Activated naive CD8-positive, alpha-beta T cell treated with anti-CD3 and anti-CD28 coated beads, Interleukin-2, amount 10 ng/mL, durations not matched to agents 7 days and 5 days (primary cell): ENCODE measurements at regions not wholly inside any gene's neighbourhood (a gene's known extent, or its start where the extent isn't known, plus 50 kb on each side); places are given as distances from the start of the nearest gene placed in this dataset.
"Not testable (repeated sequence)": the region's sequence is repeated elsewhere in the genome, so short reads cannot be mapped to it uniquely, and the experiment has no call there.

ENCODE experiments used
- ATAC-seq: fragments of 150-1000 bp; cut with Tn5 transposase; one replicate; pipeline ENCODE4 v1.10.0; 2021; ENCODE audit warnings: low read depth, moderate library complexity
- POLR2A ChIA-PET: fragments of 350-600 bp; sonication (Branson Sonifier 250); formaldehyde crosslinking; loops from one replicate; lab custom pipeline; 2021; ENCODE audit warnings: antibody characterized with exemption; lab: Charles Lee
- DNase-seq: peaks from one replicate; pipeline ENCODE4 v3.0.0; 2021
- H3K27ac Mint-ChIP-seq: one replicate; pipeline ENCODE4 v1.8.0; 2022; ENCODE audit warnings: mild to moderate bottlenecking, mixed read lengths
- H3K27me3 Mint-ChIP-seq: one replicate; pipeline ENCODE4 v1.8.0; 2022; ENCODE audit warnings: mild to moderate bottlenecking, moderate library complexity, mixed read lengths
- H3K36me3 Mint-ChIP-seq: one replicate; pipeline ENCODE4 v1.8.0; 2021; ENCODE audit warnings: mild to moderate bottlenecking, mixed read lengths
- H3K4me1 Mint-ChIP-seq: one replicate; pipeline ENCODE4 v1.8.0; 2021; ENCODE audit warnings: mixed read lengths
- H3K4me3 Mint-ChIP-seq: one replicate; pipeline ENCODE4 v1.8.0; 2022; ENCODE audit warnings: mild to moderate bottlenecking, moderate library complexity, mixed read lengths
- H3K9me3 Mint-ChIP-seq: one replicate; pipeline ENCODE4 v1.8.0; 2021; ENCODE audit warnings: mixed read lengths

DNA sequence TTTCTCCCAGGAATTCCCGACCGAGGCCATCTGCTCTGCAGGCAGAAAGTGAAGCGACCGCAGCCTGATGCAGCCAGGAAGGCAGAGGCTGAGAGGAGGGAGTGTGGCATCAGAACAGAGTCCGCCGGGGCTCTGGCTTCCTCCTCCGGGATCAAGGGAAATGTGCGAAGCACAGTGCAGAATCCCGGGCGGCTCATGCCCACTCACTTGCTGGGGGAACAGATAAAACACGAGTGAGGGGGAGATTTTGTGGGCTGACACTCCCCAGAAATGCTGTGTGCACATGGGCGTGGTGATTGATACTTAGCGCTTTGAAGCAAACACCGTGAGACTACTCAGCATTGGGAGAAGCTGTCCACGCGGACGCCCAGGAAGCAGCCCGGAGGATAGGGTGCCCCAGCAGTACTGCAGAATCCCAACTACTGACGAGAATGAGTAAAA lies 75.3 kb upstream of the POMP start:
- POLR2A ChIA-PET: no interaction called here
- peaks cover 14% of the 10 kb centered on the region for H3K4me1 Mint-ChIP-seq
- no peak overlapping the region for H3K27ac Mint-ChIP-seq
- H3K27me3 Mint-ChIP-seq: peaks cover 3% of the 10 kb centered on the region
- ATAC-seq (no peak), DNase-seq (no peak)
- H3K9me3 Mint-ChIP-seq: no peaks in the 10 kb centered on the region
- no peak overlapping the region for H3K4me3 Mint-ChIP-seq
- H3K36me3 Mint-ChIP-seq: no peaks in the 10 kb centered on the region

DNA sequence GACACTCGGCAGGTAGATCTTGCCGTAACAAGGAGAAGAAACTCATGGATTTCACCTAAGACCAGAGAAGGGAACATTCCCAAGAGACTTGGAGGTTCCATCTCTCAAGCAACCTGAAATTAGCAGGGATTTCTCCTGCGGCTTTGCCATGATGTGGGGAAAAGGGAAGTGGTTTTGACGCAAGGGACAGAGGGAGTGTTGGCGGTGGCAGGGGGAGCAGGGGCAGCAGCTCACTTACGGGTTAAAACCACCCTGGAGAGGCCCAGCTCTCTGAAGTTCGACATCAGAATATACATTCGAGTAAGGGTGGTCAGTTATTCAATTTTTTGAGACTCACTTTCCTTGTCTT lies 76.1 kb upstream of the POMP start:
- POLR2A ChIA-PET: no interaction called here
- no peaks in the 10 kb centered on the region for H3K36me3 Mint-ChIP-seq
- H3K9me3 Mint-ChIP-seq: no peaks in the 10 kb centered on the region
- DNase-seq (no peak), ATAC-seq (no peak)
- peaks cover 6% of the 10 kb centered on the region for H3K27me3 Mint-ChIP-seq
- no peak overlapping the region for H3K4me3 Mint-ChIP-seq
- H3K27ac Mint-ChIP-seq: no peak overlapping the region
- peaks cover 14% of the 10 kb centered on the region for H3K4me1 Mint-ChIP-seq

DNA sequence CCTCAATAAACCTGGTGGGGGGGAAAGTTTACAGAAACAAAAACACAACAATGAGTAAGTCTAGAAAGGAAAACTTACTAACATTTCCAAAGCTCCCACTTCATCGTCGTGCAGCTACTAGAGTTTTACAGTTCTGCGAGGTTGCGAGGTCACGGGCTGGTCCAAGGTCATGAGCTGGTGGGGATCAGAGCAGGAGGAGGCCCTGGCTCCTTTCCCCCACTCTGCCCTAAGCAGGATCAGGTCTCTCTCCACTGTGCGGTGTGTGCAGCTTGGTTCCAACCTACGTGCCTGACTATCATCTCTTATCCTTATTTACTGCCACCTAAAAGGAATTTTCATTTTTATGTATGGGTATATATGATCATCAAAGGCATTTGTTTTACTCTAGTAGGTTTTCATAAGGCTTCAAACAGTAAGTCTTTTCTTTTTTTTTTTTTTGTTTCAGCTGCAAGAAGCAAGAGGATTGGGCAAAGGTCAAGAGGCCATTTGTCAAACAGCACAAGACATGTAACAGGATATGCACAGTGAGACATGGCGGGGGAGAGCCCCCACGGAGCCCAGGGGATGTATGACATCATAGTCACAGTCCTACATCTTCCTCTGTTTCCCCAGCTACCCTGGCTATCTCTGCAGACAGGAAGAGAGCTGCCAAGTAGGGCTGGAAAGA lies 76.6 kb upstream of the POMP start:
- Mint-ChIP-seq H3K27me3 (peaks cover 11% of the 10 kb centered on the region), H3K27ac (no peak overlapping the region), H3K9me3 (no peaks in the 10 kb centered on the region), H3K4me3 (no peak overlapping the region), H3K36me3 (no peaks in the 10 kb centered on the region), H3K4me1 (peaks cover 14% of the 10 kb centered on the region)
- no peak for ATAC-seq
- no peak for DNase-seq
- POLR2A ChIA-PET: no interaction called here

DNA sequence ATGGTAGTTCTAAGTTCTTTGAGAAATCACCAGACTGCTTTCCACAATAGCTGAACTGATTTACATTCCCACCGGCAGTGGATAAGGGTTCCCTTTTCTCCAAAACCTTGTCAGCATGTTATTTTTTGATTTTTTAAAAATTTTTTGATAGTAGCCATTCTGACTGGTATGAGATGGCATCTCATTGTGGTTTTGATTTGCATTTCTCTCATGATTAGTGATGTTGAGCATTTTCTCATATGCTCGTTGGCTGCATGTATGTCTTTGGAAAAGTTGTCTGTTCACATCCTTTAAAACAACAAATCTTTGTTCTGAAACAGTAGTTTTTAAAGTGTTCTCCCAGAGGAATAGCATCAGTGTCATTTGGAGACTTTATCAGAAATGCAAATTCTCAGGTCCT lies 77.5 kb upstream of the POMP start:
- Mint-ChIP-seq H3K4me1 (peaks cover 14% of the 10 kb centered on the region), H3K4me3 (no peak overlapping the region), H3K9me3 (no peaks in the 10 kb centered on the region), H3K27me3 (peaks cover 11% of the 10 kb centered on the region), H3K36me3 (no peaks in the 10 kb centered on the region), H3K27ac (no peak overlapping the region)
- DNase-seq: no peak
- POLR2A ChIA-PET: no interaction called here
- ATAC-seq: no peak

DNA sequence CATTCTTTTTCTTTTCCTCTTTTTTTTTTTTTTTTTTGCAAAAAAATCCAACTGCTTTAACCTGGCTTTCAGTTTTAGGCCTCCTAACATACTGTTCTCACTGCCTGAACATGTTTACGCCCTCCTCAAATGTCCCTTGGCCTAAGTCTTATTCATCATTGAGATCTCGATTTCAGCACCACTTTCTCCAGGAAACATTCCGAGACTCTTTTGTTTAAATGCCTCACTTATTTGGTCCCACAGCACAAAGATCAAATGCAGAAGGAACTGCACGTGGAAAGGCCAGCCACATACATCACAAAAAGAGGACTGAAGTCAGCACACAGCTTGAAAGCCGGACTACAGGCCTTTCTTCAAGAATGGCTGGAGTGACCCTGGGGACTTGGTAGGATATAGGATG lies 79.2 kb upstream of the POMP start:
- DNase-seq: no peak
- Mint-ChIP-seq H3K27me3 (peaks cover 11% of the 10 kb centered on the region), H3K4me3 (no peak overlapping the region), H3K36me3 (no peaks in the 10 kb centered on the region), H3K27ac (no peak overlapping the region), H3K4me1 (peaks cover 8% of the 10 kb centered on the region), H3K9me3 (no peaks in the 10 kb centered on the region)
- POLR2A ChIA-PET: no interaction called here
- no peak for ATAC-seq

DNA sequence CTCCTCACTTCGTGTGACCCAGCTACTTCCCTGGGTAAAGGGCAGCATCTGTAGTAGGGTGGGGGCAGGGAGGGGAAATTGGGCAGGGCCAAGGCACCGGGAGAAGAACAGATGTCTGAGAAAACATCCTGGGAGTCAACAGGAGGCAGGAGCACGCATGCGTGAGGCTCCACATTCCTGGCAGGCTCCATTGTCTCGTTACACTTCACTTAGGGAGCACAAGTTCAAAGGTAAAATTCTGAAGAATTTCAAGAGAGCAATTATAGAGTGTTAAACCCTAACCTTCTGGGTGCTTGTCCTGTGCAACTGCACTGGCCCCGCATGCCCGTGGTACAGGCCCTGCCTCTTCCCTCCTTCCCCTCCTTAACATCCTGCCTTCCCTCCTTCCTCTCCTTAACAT lies 79.6 kb upstream of the POMP start:
- ATAC-seq (no peak), DNase-seq (no peak)
- POLR2A ChIA-PET: no interaction called here
- no peak overlapping the region for H3K4me3 Mint-ChIP-seq
- H3K4me1 Mint-ChIP-seq: peaks cover 8% of the 10 kb centered on the region
- peaks cover 11% of the 10 kb centered on the region for H3K27me3 Mint-ChIP-seq
- no peak overlapping the region for H3K27ac Mint-ChIP-seq
- no peaks in the 10 kb centered on the region for H3K36me3 Mint-ChIP-seq
- no peaks in the 10 kb centered on the region for H3K9me3 Mint-ChIP-seq

DNA sequence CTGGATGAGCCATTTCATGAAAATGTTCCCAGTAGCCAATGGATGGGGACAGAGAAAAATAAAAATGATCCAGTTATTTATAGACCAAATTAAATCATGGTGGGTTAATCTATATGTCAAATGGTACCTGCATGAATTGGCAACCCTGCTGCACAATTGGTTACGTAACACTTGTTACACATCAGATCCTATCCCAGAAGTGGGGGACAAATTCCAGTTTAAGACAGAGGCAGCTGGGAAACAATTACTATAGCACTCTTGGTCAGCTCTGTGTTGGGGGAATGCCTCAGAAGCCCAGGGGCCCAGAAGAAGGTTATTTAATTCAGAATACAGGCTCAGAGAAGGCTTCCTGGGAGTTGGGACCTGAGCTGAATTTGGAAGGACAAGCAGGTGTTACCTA lies 81.1 kb upstream of the FLT1 start:
- no peaks in the 10 kb centered on the region for H3K4me1 Mint-ChIP-seq
- ATAC-seq (no peak), DNase-seq (no peak)
- H3K4me3 Mint-ChIP-seq: no peak overlapping the region
- no peak overlapping the region for H3K27ac Mint-ChIP-seq
- peaks cover 11% of the 10 kb centered on the region for H3K27me3 Mint-ChIP-seq
- H3K36me3 Mint-ChIP-seq: no peaks in the 10 kb centered on the region
- H3K9me3 Mint-ChIP-seq: no peaks in the 10 kb centered on the region
- POLR2A ChIA-PET: no interaction called here

DNA sequence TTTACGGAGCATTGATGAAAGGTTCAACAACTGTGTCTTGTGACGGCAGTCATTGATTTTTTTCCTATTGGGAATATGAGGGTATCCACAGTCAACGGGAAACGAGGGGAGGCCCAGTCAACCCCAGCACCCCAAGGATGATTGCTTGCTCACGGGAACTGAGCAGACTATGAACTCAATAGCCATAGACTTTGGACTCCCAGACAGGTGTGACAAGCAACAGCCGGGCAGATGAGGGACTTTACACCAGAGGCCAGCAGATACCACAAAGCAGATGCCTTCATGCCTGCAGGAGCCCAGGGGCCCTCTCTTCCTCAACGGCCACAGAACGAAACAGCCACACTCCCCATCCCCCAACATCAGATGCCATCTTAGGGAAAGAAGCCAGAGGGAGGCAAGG lies 80.3 kb upstream of the FLT1 start:
- Mint-ChIP-seq H3K36me3 (no peaks in the 10 kb centered on the region), H3K27ac (no peak overlapping the region), H3K4me1 (no peaks in the 10 kb centered on the region), H3K4me3 (no peak overlapping the region), H3K9me3 (no peaks in the 10 kb centered on the region), H3K27me3 (peaks cover 11% of the 10 kb centered on the region)
- POLR2A ChIA-PET: no interaction called here
- ATAC-seq (no peak), DNase-seq (no peak)

DNA sequence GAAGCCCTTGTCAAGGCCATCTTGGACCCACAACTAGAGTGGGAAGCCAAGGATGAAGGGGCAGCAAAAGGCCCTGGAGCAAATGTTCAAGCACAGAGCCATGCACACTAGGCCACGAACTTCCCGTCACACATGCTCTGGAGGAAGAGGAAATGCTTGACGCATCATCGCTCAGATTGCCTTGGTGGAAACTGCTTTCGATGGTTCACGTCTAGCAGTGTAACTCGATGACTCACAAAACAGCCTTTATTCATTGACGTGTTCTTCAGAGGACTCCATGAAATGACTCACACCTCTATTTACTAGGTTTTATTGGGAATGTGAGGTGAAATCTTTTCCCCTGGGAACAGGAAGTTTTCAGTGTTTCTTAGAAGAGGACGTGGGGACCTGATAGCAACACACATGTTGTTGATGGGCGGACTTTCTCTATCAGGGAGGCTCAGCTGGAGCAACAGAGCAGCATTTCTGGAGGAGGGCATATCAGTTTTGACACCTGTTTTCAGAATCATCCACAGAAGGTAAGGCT lies 79.8 kb upstream of the FLT1 start:
- Mint-ChIP-seq H3K4me3 (no peak overlapping the region), H3K9me3 (no peaks in the 10 kb centered on the region), H3K27me3 (peaks cover 11% of the 10 kb centered on the region), H3K27ac (no peak overlapping the region), H3K36me3 (no peaks in the 10 kb centered on the region), H3K4me1 (no peaks in the 10 kb centered on the region)
- ATAC-seq: no peak
- DNase-seq: no peak
- POLR2A ChIA-PET: no interaction called here

DNA sequence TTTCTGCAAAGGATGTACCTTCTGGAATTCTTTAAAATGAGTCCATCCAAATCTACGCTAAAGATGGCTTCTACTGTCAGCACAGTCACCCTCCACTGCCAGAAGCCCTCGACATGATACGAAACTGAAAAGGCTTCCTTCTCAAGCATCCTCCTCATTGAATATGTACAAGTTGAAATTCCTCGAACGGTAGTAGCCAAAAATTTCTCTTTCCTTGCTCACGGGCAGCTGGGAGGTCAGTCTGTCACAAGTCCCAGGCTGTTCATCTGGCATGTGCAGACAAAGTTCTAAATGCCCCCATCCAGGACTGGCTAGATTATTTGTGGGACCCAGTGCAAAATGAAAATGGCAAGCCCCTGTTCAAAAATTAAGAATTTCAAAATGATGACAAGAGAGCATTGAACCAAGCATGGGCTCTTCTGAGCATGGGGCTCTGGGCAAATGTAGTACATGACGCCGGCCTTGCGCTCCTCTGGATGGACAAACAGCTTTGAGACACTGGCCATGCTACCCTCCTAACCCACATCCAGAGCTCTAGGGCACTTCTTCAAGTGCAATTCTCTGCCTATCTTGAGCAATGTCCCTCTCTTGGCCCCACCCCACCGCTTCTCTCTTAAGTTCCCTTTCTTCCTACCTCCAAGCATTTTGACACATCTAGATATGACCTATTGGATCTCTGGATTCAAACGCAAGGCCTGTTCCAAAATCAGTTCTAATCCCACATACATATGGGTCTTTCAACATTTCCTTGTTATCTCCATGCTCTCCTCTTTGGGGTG lies 78.9 kb upstream of the FLT1 start:
- no peak for ATAC-seq
- Mint-ChIP-seq H3K27ac (no peak overlapping the region), H3K27me3 (peaks cover 13% of the 10 kb centered on the region), H3K4me3 (no peak overlapping the region), H3K4me1 (no peaks in the 10 kb centered on the region), H3K36me3 (no peaks in the 10 kb centered on the region), H3K9me3 (no peaks in the 10 kb centered on the region)
- POLR2A ChIA-PET: no interaction called here
- DNase-seq: no peak

DNA sequence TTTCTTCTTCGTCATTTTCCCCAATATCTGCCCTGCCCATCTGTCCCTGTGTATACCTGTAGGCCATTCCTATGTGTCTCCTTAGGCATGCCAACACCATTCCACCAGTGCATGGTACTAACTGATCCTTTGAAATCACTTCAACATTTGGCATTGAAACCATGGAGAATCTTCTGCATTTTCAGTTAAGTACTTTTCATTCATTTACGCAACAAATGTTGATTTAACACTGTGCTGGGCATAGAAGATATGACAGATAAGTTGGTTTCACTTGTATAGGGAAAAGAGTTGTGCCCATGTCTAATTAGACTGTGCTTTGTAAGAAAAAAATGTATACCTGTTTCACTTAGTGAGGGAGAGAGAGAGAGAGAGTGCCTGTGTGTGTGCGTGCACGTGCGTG lies 77.9 kb upstream of the FLT1 start:
- Mint-ChIP-seq H3K27me3 (peaks cover 11% of the 10 kb centered on the region), H3K9me3 (no peaks in the 10 kb centered on the region), H3K27ac (no peak overlapping the region), H3K4me1 (no peaks in the 10 kb centered on the region), H3K4me3 (no peak overlapping the region), H3K36me3 (no peaks in the 10 kb centered on the region)
- DNase-seq: no peak
- POLR2A ChIA-PET: no interaction called here
- no peak for ATAC-seq

DNA sequence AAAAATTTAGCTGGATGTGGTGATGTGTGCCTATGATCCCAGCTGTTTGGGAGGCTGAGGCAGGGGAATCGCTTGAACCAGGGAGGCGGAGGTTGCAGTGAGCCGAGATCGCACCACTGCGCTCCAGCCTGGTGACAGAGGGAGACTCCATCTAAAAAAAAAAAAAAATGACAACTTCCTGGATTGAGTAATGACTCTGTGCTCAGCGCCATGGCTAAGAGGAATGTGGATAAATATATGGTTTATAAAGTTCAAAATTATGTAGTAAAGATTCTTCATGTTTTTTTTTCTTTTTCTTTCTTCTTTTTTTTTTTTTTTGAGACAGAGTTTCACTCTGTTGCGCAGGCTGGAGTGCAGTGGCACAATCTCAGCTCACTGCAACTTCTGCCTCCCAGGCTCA lies 75.4 kb upstream of the FLT1 start:
- H3K4me3 Mint-ChIP-seq, POLR2A ChIA-PET, H3K36me3 Mint-ChIP-seq, H3K27ac Mint-ChIP-seq, H3K27me3 Mint-ChIP-seq, H3K4me1 Mint-ChIP-seq, H3K9me3 Mint-ChIP-seq, DNase-seq, ATAC-seq: not testable (repeated sequence)

DNA sequence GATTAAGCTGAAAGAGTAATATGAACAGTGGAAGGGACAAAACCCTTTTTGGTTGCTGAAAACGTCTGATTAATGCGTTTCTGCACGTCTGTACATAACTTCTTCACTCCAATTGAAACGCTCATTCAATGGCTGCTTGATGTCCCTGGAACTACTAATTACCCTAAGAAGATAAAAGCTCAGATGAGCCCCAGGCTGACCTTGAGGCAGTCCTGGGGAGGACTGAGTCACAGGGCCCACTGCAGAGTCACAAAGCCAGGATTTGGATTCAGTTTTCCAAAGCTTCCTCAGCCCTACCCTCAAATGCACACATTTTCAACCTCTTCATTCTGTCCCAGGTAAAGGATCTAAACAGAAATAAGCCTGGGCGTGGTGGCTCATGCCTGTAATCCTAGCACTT lies 75.0 kb upstream of the FLT1 start:
- Mint-ChIP-seq H3K9me3 (no peaks in the 10 kb centered on the region), H3K36me3 (no peaks in the 10 kb centered on the region), H3K27me3 (peaks cover 3% of the 10 kb centered on the region), H3K4me1 (no peaks in the 10 kb centered on the region), H3K4me3 (no peak overlapping the region), H3K27ac (no peak overlapping the region)
- POLR2A ChIA-PET: no interaction called here
- ATAC-seq (no peak), DNase-seq (no peak)

DNA sequence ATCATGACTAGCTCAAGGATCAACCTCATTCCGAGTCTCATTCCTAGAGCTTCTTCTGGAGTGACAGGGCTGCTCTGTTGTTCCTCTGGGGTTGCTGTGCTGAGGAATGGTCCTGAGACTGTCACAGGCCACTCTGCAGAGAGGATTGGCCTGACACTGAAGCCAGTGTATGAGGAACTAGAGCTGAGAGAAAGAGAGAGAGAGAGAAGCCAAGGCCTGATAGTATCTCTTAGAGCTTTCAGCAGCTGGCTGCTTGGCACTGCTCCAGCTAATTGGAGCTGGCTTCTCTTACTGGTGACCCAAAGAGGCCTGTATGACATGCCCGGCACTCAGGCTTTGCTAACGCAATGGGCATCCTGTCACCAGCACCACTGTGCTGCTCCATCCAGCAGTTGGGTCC lies 73.4 kb upstream of the FLT1 start:
- no peak overlapping the region for H3K4me3 Mint-ChIP-seq
- POLR2A ChIA-PET: no interaction called here

More for the DNA sequence above, 73.4 kb upstream of the FLT1 start:
- no peaks in the 10 kb centered on the region for H3K36me3 Mint-ChIP-seq
- ATAC-seq: no peak
- H3K27ac Mint-ChIP-seq: no peak overlapping the region
- no peak for DNase-seq
- H3K27me3 Mint-ChIP-seq: peaks cover 3% of the 10 kb centered on the region
- H3K4me1 Mint-ChIP-seq: no peaks in the 10 kb centered on the region
- no peaks in the 10 kb centered on the region for H3K9me3 Mint-ChIP-seq
